ENCODE measurements at regions not wholly inside any gene's neighbourhood (a gene's known extent, or its start where the extent isn't known, plus 50 kb on each side); places are given as distances from the start of the nearest gene placed in this dataset.

- TF ChIP-seq FOXA3 (CRISPR knock-in tag; conservative IDR thresholded peaks at IDR 0.05 in 1 of 2, IDR thresholded peaks at IDR 0.05 in 1 of 2) (peak in 1 of 2 experiments; percentile 34; a peak in 1 of 4 replicates), AFF1 (IDR thresholded peaks at IDR 0.05; ENCODE audit: low read depth in 1 of 2, partially characterized antibody in 2 of 2) (peak; percentile 77 to 97), FOSL1 (tag; conservative IDR thresholded peaks at IDR 0.05) (peak; percentile 96), CAMTA2 (CRISPR knock-in tag; conservative IDR thresholded peaks at IDR 0.05) (no peak), HDAC6 (IDR thresholded peaks at IDR 0.05; ENCODE audit: low read depth, low read length) (no peak), PRDM10 (IDR thresholded peaks at IDR 0.05; ENCODE audit: partially characterized antibody) (peak; percentile 95), POLR2H (tag; IDR thresholded peaks at IDR 0.05; ENCODE audit: low read depth) (peak; percentile 84; the same call in 1 of the 2 replicates), CREM (IDR thresholded peaks at IDR 0.05; ENCODE audit: low read depth) (peak; percentile 66; the same call in 1 of the 2 replicates), PURB (CRISPR knock-in tag; IDR thresholded peaks at IDR 0.05; ENCODE audit: low read depth) (no peak), NR2C2 (CRISPR knock-in tag; IDR thresholded peaks at IDR 0.05) (no peak), NR2C2 (tag; IDR thresholded peaks at IDR 0.05) (peak; percentile 69), HMBOX1 (IDR thresholded peaks at IDR 0.05) (peak; percentile 92), EWSR1 (IDR thresholded peaks at IDR 0.05; ENCODE audit: borderline replicate concordance, low read depth, partially characterized antibody) (no peak), KLF16 (IDR thresholded peaks at IDR 0.05) (no peak), NELFE (IDR thresholded peaks at IDR 0.05; ENCODE audit: insufficient read depth, insufficient read length) (no peak), IRF1 (CRISPR knock-in tag; IDR thresholded peaks at IDR 0.05; ENCODE audit: borderline replicate concordance) (no peak), MECOM (CRISPR knock-in tag; IDR thresholded peaks at IDR 0.05) (peak; percentile 88), HDAC8 (tag; IDR thresholded peaks at IDR 0.05) (peak; percentile 95)
Observed at GRCh38 chr6:43926634-43927531, 156.9 kb downstream of the VEGFA start (continued).

All from K562 (cell line).